ENCODE measurements at regions not wholly inside any gene's neighbourhood (a gene's known extent, or its start where the extent isn't known, plus 50 kb on each side); places are given as distances from the start of the nearest gene placed in this dataset.

- Histone ChIP-seq H3K9me3 (ENCODE audit: severe bottlenecking) (no peaks in the 10 kb centered on the region), H3K36me3 (no peaks in the 10 kb centered on the region), H3K4me3 (ENCODE audit: low read depth, low read length) (no peak overlapping the region), H3K27ac (no peak overlapping the region), H3K27me3 (ENCODE audit: insufficient read depth, low read depth, severe bottlenecking) (no peaks in the 10 kb centered on the region)
- no peak for TF ChIP-seq CTCF (IDR thresholded peaks at IDR 0.05; ENCODE audit: low read depth, low read length)
- no peak for DNase-seq
Observed at GRCh38 chr4:126737899-126738526, 894.7 kb upstream of the INTU start.

GRCh38 chr4:126738527-126738923 lies 894.2 kb upstream of the INTU start:
- Histone ChIP-seq H3K36me3 (no peaks in the 10 kb centered on the region), H3K4me3 (ENCODE audit: low read depth, low read length) (no peak overlapping the region), H3K27ac (no peak overlapping the region), H3K27me3 (ENCODE audit: insufficient read depth, low read depth, severe bottlenecking) (no peaks in the 10 kb centered on the region), H3K9me3 (ENCODE audit: severe bottlenecking) (no peaks in the 10 kb centered on the region)
- TF ChIP-seq CTCF (IDR thresholded peaks at IDR 0.05; ENCODE audit: low read depth, low read length), result no peak
- no peak for DNase-seq

- no peak for TF ChIP-seq CTCF (IDR thresholded peaks at IDR 0.05; ENCODE audit: low read depth, low read length)
- H3K9me3 ChIP-seq (ENCODE audit: severe bottlenecking), result no peaks in the 10 kb centered on the region
- DNase-seq, result no peak
Observed at GRCh38 chr4:126738926-126739325, 893.8 kb upstream of the INTU start.

GRCh38 chr4:126740687-126741086 lies 892.1 kb upstream of the INTU start:
- Histone ChIP-seq H3K9me3 (ENCODE audit: severe bottlenecking) (no peaks in the 10 kb centered on the region), H3K27ac (no peak overlapping the region), H3K4me3 (ENCODE audit: low read depth, low read length) (no peak overlapping the region), H3K36me3 (no peaks in the 10 kb centered on the region), H3K27me3 (ENCODE audit: insufficient read depth, low read depth, severe bottlenecking) (no peaks in the 10 kb centered on the region)
- no peak for DNase-seq
- no peak for TF ChIP-seq CTCF (IDR thresholded peaks at IDR 0.05; ENCODE audit: low read depth, low read length)

More at GRCh38 chr4:126738926-126739325, 893.8 kb upstream of the INTU start:
- H3K36me3 ChIP-seq, result no peaks in the 10 kb centered on the region
- no peak overlapping the region for H3K4me3 ChIP-seq (ENCODE audit: low read depth, low read length)
- H3K27ac ChIP-seq, result no peak overlapping the region
- H3K27me3 ChIP-seq (ENCODE audit: insufficient read depth, low read depth, severe bottlenecking), result no peaks in the 10 kb centered on the region

GRCh38 chr4:126742048-126742447 lies 890.7 kb upstream of the INTU start:
- H3K4me3 ChIP-seq (ENCODE audit: low read depth, low read length), result no peak overlapping the region
- no peaks in the 10 kb centered on the region for H3K36me3 ChIP-seq
- no peak overlapping the region for H3K27ac ChIP-seq
- DNase-seq, result no peak
- no peaks in the 10 kb centered on the region for H3K27me3 ChIP-seq (ENCODE audit: insufficient read depth, low read depth, severe bottlenecking)
- TF ChIP-seq CTCF (IDR thresholded peaks at IDR 0.05; ENCODE audit: low read depth, low read length), result no peak
- H3K9me3 ChIP-seq (ENCODE audit: severe bottlenecking), result no peaks in the 10 kb centered on the region

GRCh38 chr4:126742885-126743284 lies 889.9 kb upstream of the INTU start:
- no peak overlapping the region for H3K27ac ChIP-seq

More at GRCh38 chr4:126742885-126743284, 889.9 kb upstream of the INTU start:
- no peaks in the 10 kb centered on the region for H3K9me3 ChIP-seq (ENCODE audit: severe bottlenecking)
- DNase-seq, result no peak
- H3K27me3 ChIP-seq (ENCODE audit: insufficient read depth, low read depth, severe bottlenecking), result no peaks in the 10 kb centered on the region
- H3K36me3 ChIP-seq, result no peaks in the 10 kb centered on the region
- TF ChIP-seq CTCF (IDR thresholded peaks at IDR 0.05; ENCODE audit: low read depth, low read length), result no peak
- no peak overlapping the region for H3K4me3 ChIP-seq (ENCODE audit: low read depth, low read length)
